HUES6 (cell line): ENCODE measurements at regions not wholly inside any gene's neighbourhood (a gene's known extent, or its start where the extent isn't known, plus 50 kb on each side); places are given as distances from the start of the nearest gene placed in this dataset.

Source experiments
- H3K27ac ChIP-seq: 2 replicates; pipeline ENCODE4 v1.7.0; 2013; ENCODE audit warnings: low read depth, mild to moderate bottlenecking, low read length, inconsistent platforms
- H3K27me3 ChIP-seq: 2 replicates; pipeline ENCODE4 v1.6.1; 2013; ENCODE audit warnings: low read length; ENCODE audit not compliant: control insufficient read depth, insufficient read depth
- H3K36me3 ChIP-seq: 2 replicates; pipeline ENCODE4 v1.6.1; 2013; ENCODE audit warnings: low read length; ENCODE audit not compliant: control insufficient read depth, insufficient read depth
- H3K4me1 ChIP-seq: 2 replicates; pipeline ENCODE4 v1.6.1; 2013; ENCODE audit warnings: low read length; ENCODE audit not compliant: control insufficient read depth, insufficient read depth
- H3K4me3 ChIP-seq: 2 replicates; pipeline ENCODE4 v1.5.1; 2013; ENCODE audit warnings: low read depth, low read length
- H3K9ac ChIP-seq: one replicate; pipeline ENCODE4 v1.6.1; 2013; ENCODE audit warnings: mild to moderate bottlenecking, low read length
- H3K9me3 ChIP-seq: 2 replicates; pipeline ENCODE4 v1.6.1; 2013; ENCODE audit warnings: low read depth, low read length; ENCODE audit not compliant: control insufficient read depth, insufficient read depth

DNA sequence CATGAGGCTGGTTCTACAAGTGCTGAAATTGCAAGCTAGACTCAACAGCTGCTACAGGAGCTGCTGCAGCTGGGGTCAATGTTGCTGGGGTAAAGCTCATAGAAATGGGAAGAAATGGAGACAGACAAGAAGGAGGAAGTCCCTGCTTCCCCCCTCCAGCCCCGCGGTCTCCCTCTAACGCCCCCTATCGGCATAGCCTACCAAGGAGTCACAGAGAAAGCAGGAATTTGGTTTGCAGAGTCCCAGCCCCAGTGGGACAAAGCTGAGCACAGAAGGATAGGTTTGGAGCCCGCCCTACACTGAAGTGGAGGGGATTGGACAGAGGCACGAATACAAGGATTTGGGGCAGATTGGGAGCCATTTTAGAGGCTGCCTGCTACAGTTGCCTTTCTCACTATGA lies 176.9 kb upstream of the ANKRD28 start:
- no peaks in the 10 kb centered on the region for H3K27me3 ChIP-seq
- H3K9ac ChIP-seq: no peak overlapping the region

GRCh38 chr3:15976524-15976923 lies 178.7 kb upstream of the ANKRD28 start:
- H3K4me1 ChIP-seq: no peaks in the 10 kb centered on the region
- no peaks in the 10 kb centered on the region for H3K27me3 ChIP-seq
- no peaks in the 10 kb centered on the region for H3K9me3 ChIP-seq
- H3K36me3 ChIP-seq: no peaks in the 10 kb centered on the region
- H3K9ac ChIP-seq: no peak overlapping the region
- no peak overlapping the region for H3K4me3 ChIP-seq
- H3K27ac ChIP-seq: no peak overlapping the region

More for the DNA sequence above, 176.9 kb upstream of the ANKRD28 start:
- Histone ChIP-seq H3K36me3 (no peaks in the 10 kb centered on the region), H3K27ac (no peak overlapping the region), H3K4me1 (no peaks in the 10 kb centered on the region), H3K9me3 (no peaks in the 10 kb centered on the region), H3K4me3 (no peak overlapping the region)

DNA sequence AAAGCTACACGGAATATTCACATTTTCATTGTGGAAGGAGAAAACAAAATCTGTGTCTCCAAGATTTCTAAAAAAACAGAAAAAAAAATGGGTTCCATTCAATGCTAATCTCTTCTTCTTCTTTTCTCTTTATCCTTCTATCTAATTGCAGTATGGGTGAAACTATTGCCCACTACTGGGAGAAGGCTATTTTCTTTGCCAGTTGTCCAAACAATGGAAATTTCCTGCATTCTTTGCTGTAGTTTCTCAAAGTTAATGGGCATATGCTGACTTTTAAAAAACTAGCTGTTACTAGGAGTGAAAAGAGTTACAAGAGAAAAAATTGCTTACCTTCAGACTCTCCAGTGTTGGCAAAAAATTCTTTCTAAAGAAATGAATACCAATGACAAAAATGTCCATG lies 179.3 kb upstream of the ANKRD28 start:
- H3K36me3 ChIP-seq: no peaks in the 10 kb centered on the region
- no peaks in the 10 kb centered on the region for H3K9me3 ChIP-seq
- H3K27me3 ChIP-seq: no peaks in the 10 kb centered on the region
- no peaks in the 10 kb centered on the region for H3K4me1 ChIP-seq
- no peak overlapping the region for H3K4me3 ChIP-seq
- no peak overlapping the region for H3K27ac ChIP-seq
- H3K9ac ChIP-seq: no peak overlapping the region

- Histone ChIP-seq H3K27me3 (no peaks in the 10 kb centered on the region), H3K4me1 (no peaks in the 10 kb centered on the region), H3K4me3 (no peak overlapping the region), H3K27ac (no peak overlapping the region), H3K36me3 (no peaks in the 10 kb centered on the region), H3K9ac (no peak overlapping the region), H3K9me3 (no peaks in the 10 kb centered on the region)
Measured at GRCh38 chr3:15977598-15978232, 179.9 kb upstream of the ANKRD28 start.

- no peaks in the 10 kb centered on the region; the same call in 1 of the 2 replicates for H3K4me1 ChIP-seq
- H3K27ac ChIP-seq: no peak overlapping the region
- H3K4me3 ChIP-seq: no peak overlapping the region
- H3K36me3 ChIP-seq: no peaks in the 10 kb centered on the region
- no peaks in the 10 kb centered on the region for H3K27me3 ChIP-seq
- H3K9ac ChIP-seq: no peak overlapping the region
- no peaks in the 10 kb centered on the region for H3K9me3 ChIP-seq
Measured at GRCh38 chr3:15978801-15979200, 181.0 kb upstream of the ANKRD28 start.

DNA sequence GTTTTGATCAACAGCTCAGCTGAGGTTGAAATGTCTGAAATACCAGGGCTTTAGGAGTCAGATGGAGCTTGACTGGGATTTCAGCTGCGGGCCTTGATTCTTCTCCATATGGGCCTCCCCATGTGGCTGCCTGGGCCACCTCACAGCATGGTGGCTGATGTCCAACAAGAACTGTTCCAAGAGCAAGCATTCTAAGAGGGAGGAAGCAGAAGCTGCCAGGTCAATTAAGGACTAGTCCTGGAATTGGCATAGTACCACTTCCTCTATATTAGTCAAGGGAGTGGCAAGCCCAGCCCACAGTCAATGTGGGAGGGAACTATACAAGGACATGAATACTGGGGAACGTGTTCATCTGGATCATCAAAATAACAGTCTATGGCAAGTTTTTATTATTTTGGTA lies 181.7 kb upstream of the ANKRD28 start:
- no peaks in the 10 kb centered on the region for H3K36me3 ChIP-seq
- no peaks in the 10 kb centered on the region for H3K9me3 ChIP-seq
- no peaks in the 10 kb centered on the region for H3K27me3 ChIP-seq
- no peak overlapping the region for H3K27ac ChIP-seq
- H3K9ac ChIP-seq: no peak overlapping the region
- no peaks in the 10 kb centered on the region; the same call in 1 of the 2 replicates for H3K4me1 ChIP-seq
- no peak overlapping the region for H3K4me3 ChIP-seq

GRCh38 chr3:15979900-15980299 lies 182.1 kb upstream of the ANKRD28 start:
- no peaks in the 10 kb centered on the region for H3K9me3 ChIP-seq
- H3K36me3 ChIP-seq: no peaks in the 10 kb centered on the region
- H3K27me3 ChIP-seq: no peaks in the 10 kb centered on the region
- no peak overlapping the region for H3K4me3 ChIP-seq
- no peak overlapping the region for H3K27ac ChIP-seq
- H3K4me1 ChIP-seq: no peaks in the 10 kb centered on the region; the same call in 1 of the 2 replicates
- H3K9ac ChIP-seq: no peak overlapping the region

DNA sequence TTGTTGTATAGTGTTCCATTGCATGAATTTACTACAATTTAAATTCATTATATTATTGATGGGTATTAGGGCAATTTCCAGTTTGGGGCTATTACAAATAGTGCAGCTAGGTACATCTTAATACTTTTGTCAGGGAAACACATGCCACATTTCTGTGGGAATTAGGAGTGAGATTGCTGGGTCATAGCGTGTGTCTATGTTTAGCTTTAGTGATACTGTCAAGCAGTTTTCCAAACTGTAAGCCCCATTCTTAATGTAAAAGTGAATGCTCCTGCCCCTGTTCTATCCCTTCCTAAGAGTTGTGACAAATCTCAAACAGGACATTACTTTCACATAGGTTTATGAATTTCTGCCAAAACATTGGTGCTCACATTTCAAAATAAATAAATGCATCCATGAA lies 184.5 kb upstream of the ANKRD28 start:
- peaks cover 12% of the 10 kb centered on the region for H3K9me3 ChIP-seq
- no peak overlapping the region for H3K27ac ChIP-seq
- no peaks in the 10 kb centered on the region; the same call in 1 of the 2 replicates for H3K4me1 ChIP-seq
- H3K9ac ChIP-seq: no peak overlapping the region
- H3K4me3 ChIP-seq: no peak overlapping the region
- no peaks in the 10 kb centered on the region for H3K36me3 ChIP-seq
- H3K27me3 ChIP-seq: no peaks in the 10 kb centered on the region

DNA sequence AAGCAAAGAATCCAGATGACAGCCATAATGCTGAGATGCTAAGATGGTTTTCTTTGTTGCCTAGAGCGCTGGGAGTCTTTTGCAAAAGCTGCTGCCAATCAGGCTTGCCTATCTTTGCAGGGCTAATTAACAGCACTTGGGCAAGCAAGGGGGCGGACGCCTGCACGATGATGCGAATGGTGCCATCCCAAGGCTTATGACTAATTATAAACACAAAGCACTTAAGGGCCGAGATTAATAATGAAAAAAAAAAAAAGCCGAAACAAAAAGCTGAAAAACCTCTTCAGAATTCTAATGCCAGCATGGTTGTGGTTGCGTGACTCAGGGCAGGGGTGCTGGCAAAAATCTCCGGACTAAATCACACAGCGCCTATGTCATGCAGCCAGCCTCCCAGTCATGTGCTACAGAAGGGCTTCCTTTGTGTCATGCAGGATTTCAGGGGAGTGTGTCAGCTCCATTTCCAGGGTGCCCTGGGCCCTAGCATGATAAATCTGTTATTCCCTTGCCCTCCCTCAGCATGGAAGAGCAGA lies 185.0 kb upstream of the ANKRD28 start:
- Histone ChIP-seq H3K9ac (no peak overlapping the region), H3K27me3 (no peaks in the 10 kb centered on the region), H3K4me1 (no peaks in the 10 kb centered on the region; the same call in 1 of the 2 replicates), H3K9me3 (peaks cover 14% of the 10 kb centered on the region), H3K4me3 (no peak overlapping the region), H3K36me3 (no peaks in the 10 kb centered on the region), H3K27ac (no peak overlapping the region)

DNA sequence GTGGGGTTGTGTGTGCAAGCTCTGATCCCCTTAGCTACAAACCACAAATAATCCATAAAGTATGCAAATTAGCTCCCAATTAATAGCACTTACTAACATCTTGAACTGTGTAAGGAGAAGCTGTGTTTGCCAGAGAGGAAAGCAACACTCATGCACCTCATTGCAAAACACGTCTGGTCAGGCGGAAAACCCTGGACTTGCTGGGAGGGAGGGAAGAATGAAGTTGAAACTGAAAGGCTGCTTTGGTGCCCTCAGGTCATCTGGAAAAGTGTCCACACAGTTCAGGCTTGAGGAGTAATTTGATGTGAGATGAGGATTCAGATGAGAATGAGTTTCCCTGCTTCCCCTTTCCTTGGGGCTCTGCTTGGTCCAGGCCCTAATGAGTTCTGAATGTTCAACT lies 185.5 kb upstream of the ANKRD28 start:
- H3K9me3 ChIP-seq: peaks cover 19% of the 10 kb centered on the region
- no peaks in the 10 kb centered on the region; the same call in 1 of the 2 replicates for H3K4me1 ChIP-seq
- no peak overlapping the region for H3K4me3 ChIP-seq
- H3K27ac ChIP-seq: no peak overlapping the region
- no peaks in the 10 kb centered on the region for H3K27me3 ChIP-seq
- H3K9ac ChIP-seq: no peak overlapping the region
- H3K36me3 ChIP-seq: no peaks in the 10 kb centered on the region

- H3K4me3 ChIP-seq: no peak overlapping the region
Measured at GRCh38 chr3:15983693-15984092, 185.9 kb upstream of the ANKRD28 start.

More at GRCh38 chr3:15983693-15984092, 185.9 kb upstream of the ANKRD28 start:
- Histone ChIP-seq H3K27ac (no peak overlapping the region), H3K9ac (no peak overlapping the region), H3K27me3 (no peaks in the 10 kb centered on the region), H3K4me1 (no peaks in the 10 kb centered on the region; the same call in 1 of the 2 replicates), H3K36me3 (no peaks in the 10 kb centered on the region), H3K9me3 (peaks cover 24% of the 10 kb centered on the region)
